ENCODE measurements at regions not wholly inside any gene's neighbourhood (a gene's known extent, or its start where the extent isn't known, plus 50 kb on each side); places are given as distances from the start of the nearest gene placed in this dataset.
A peak's percentile ranks its signal among the peaks of the same experiment; 100 is the strongest.

GRCh38 chr17:79415909-79416308, 194.9 kb downstream of the RBFOX3 start:
- DNase-seq: no peak

- no peak for DNase-seq
Measured at GRCh38 chr17:79415365-79415764, 195.5 kb downstream of the RBFOX3 start.

DNA sequence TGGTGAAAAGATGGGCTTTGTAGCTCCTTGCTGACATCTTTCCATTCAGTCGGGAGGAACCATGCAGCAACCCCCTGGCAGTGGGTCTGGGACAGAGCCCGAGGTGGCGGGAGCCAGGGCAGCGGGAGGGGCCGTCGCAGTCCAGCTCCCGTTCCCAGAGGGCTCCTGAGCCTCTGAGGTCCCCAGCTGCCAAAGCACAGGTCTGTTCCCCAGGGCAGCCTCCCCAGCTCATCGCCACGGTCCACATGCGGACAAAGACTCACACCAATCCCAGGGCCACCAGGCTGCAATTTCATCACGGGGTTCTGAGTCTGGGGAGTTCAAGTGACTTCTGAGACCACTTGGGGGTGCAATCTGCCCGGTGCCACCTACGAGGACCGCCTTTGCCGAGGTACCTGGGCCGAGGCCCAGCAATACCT, 196.0 kb downstream of the RBFOX3 start:
- no peak for DNase-seq

DNA sequence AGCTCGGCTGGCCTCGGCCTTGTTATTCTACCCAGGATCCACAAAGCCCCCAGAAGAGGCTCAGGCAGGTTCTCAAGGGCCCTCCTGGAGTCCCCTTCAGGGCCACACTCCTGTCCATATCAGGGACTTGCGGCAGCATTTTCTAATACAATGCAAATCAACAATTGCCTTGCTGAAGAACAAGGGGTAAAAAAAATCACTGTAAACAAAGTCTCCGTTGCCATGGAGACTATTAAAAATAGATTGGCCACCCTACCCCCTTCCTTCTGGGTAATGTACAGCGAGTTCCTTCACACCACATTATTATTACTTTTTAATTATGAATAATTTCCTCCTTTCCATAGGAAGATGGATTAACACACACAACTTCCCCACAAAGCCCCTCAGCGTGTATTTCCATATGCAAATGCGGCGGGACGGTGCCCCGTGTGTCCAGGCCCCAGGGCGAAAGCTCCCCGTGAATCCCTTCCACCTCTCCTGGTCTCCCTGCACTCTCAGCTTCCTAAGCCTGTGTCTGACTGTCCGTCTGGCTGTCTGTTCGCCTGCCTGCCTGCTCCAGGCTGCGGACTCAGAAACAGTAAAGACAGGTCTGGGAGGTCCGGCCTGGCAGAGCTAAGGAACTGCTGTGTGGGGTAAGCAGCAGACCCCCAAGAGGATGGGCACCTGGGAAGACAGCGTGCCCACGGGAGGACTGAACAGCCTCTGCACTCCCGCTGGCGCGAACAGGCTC, 196.6 kb downstream of the RBFOX3 start:
- no peak for DNase-seq

DNA sequence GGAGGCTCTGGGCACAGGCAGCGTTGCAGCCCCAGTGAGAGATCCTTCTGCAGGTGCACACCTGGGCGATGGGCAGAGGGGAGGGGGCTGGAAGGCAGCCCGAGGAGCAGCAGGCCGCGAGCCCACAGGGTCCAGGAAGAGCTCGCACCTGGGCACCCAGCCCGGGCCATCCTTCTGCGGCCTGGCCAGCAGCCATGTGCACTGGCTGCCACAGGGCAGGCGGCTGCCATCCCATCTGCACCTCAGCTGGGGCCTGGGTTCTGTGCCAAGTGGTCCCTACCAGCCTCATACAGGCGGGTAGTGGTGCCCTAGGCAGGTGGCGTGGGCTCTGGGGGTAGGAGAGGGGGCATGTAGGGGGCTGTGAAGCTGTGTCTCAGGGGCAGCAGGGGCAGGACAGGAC, 197.2 kb downstream of the RBFOX3 start:
- DNase-seq: no peak

DNA sequence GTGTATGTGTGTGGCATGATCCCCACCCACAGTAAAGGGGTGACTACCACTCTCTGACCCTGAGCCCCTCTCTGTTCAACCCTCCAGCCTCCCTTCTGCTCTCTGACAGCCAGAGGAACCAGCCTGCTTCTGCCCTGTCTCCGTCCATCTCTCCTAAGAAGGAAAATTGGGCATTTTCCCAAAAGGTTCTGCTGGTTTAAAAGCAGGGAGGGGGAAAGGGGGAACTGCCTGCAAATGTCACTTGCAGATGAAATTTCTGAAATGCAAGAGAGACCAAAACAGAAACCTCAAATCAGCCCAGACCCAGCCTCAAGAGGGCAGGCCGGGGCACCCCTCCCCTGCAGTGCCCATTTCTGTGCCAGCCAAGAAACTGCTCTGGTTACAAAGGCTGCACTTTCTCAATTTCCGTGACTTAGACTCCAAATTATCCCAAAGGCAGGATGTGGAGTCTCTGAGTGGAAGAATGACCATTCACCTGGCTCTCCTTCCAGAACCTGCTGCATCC, 197.9 kb downstream of the RBFOX3 start:
- DNase-seq: no peak

DNA sequence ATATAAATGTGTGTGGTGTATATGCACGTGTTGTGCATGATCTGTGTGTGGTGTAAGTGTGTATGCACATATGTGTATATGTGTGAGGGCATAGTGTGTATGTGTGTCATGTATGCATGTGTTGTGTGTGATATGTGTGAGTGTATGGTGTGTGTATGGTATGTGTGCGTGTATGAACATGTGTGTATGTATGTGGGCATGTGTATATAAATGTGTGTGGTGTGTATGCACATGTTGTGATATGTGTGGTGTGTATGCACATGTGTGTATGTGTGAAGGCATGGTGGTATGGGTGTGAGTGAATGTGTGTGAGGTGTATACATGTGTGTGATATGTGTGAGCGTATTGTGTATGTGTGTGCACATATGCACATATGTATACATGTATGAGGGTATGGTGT, 198.7 kb downstream of the RBFOX3 start:
- DNase-seq: no peak

- no peak for DNase-seq
Measured at GRCh38 chr17:79411419-79411818, 199.4 kb downstream of the RBFOX3 start.

DNA sequence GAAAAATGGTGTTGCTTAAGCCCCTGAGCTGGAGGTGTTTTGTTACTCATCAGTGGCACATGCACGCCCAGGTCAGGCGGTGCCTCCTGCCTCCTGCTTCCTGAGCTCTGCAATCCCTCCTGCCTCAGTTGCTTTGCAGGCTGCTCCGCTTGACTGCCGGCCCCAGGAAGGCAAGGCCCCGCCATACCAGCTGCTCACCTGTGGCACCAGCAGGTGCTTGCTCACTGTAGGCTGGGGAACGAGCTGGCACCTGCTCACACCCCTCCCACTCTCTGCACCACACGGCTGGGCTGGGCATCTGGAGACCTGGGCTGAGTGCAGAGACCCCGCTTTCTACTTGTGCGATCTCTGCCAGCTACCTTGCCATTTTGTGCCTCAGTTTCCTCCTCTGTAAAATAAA, 200.2 kb downstream of the RBFOX3 start:
- no peak for DNase-seq

- DNase-seq: no peak
Measured at GRCh38 chr17:79408251-79408650, 202.6 kb downstream of the RBFOX3 start.

DNA sequence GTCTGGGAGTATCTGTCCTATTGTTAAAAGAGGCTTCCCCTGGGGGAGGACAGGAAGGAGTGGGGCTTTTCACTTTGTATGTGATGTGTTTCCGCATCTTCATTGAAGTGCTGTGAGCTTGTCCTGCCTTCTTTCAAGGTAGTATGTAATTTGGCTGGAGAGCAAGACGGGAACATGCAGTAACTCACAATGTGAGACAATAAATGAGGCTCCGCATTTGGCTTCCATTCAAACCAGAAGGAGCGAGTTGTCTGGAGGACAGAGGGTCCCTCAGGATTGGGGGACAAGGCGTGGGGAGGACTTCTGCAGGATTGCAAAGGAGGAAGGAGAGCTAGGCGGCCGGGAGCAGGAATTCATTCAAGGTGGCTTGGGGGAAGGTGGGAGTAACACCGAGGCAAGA, 203.5 kb downstream of the RBFOX3 start:
- DNase-seq: no peak

DNA sequence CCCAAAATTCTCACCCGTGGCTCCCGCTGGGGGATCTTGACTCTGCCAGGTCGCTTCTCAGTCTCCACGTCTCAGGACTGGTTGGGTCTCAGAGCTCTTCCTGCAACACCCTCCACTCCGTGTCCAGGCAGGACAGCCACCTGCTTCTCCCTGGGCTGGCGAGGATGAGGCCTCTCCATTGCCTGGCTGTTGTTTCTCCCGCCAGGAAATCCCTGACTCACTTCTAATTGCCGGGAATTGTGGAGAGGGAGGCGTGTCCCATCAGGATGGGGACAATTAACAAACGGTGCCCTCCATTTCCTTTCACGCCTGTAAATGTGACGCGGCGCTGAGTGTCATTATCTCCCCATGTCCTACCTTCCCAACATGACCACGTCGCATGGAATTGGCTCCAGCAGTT, 204.5 kb downstream of the RBFOX3 start:
- no peak for DNase-seq

GRCh38 chr17:79405823-79406222, 205.0 kb downstream of the RBFOX3 start:
- DNase-seq: no peak

GRCh38 chr17:79404136-79404911, 206.5 kb downstream of the RBFOX3 start:
- DNase-seq: no peak

- no peak for DNase-seq
Measured at GRCh38 chr17:79401704-79402674, 208.9 kb downstream of the RBFOX3 start.

GRCh38 chr17:79400989-79401703, 209.7 kb downstream of the RBFOX3 start:
- DNase-seq: peak; percentile 68

GRCh38 chr17:79399610-79400144, 211.2 kb downstream of the RBFOX3 start:
- DNase-seq: no peak

- DNase-seq: no peak
Measured at GRCh38 chr17:79398441-79398840, 212.4 kb downstream of the RBFOX3 start.

- no peak for DNase-seq
Measured at GRCh38 chr17:79396696-79397095, 214.2 kb downstream of the RBFOX3 start.

DNA sequence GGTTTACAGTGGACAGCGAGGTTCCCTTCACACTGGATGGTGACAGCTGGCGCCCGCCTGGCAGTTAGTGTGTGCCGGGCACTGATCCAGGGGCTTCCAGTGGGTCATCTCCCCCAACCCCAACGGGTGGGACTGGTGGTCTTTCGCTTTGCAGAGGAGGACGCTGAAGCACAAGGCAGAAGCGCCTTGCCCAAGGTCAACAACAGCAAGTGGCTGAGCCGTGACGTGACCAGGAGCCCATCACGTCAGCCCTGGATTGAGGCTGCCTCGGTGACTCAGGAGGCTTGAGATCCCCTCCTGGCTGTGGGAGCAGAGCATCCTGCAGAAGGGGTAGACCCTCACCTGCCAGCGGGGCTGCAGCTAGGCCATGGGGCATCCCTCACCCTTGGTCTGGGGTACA, 215.3 kb downstream of the RBFOX3 start:
- no peak for DNase-seq

DNA sequence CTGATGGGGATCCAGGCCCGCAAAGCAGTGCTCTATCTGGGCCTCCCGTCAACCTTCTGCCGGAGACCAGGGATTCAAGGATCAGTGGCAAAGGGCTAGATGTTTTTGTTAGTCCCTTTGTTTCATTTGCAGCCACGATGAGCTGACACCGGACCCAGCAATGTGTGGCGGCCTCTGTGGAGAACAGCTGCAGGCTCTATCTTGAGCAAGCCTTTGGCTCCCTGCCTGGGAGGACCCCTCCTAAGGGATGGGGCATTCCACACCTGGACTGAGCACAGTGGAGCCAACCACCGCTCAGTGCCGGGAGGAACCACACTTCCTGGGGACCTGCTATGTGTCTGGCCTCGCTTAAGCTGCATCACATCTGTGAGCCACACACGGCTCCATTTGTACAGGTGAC, 215.8 kb downstream of the RBFOX3 start:
- DNase-seq: no peak
